Neural cell (in vitro differentiated cells): ENCODE measurements at regions not wholly inside any gene's neighbourhood (a gene's known extent, or its start where the extent isn't known, plus 50 kb on each side); places are given as distances from the start of the nearest gene placed in this dataset.

Experiments
- H2AFZ ChIP-seq: fragments of 200-600, 300-800 bp; sonication (generic), shearing (Covaris generic); 2 replicates; pipeline ENCODE4 v1.6.0; 2014; ENCODE audit warnings: low read depth, mild to moderate bottlenecking, antibody characterized with exemption, low read length, moderate library complexity
- H3F3A ChIP-seq: fragments of 200-600 bp; shearing (Covaris generic); 2 replicates; pipeline ENCODE4 v1.6.1; 2016; ENCODE audit warnings: mild to moderate bottlenecking, moderate library complexity, mixed read lengths, antibody characterized with exemption, low read length; ENCODE audit not compliant: insufficient read depth, poor library complexity, severe bottlenecking
- H3K27ac ChIP-seq: fragments of 200-600, 300-800 bp; sonication (generic), shearing (Covaris generic); 2 replicates; pipeline ENCODE4 v1.5.1; 2014; ENCODE audit warnings: mild to moderate bottlenecking, low read length, moderate library complexity
- H3K27me3 ChIP-seq: fragments of 300-800, 200-600 bp; sonication (generic), shearing (Covaris generic); 2 replicates; pipeline ENCODE4 v1.6.0; 2014; ENCODE audit warnings: mild to moderate bottlenecking, low read depth, low read length, moderate library complexity; ENCODE audit not compliant: insufficient read depth
- H3K36me3 ChIP-seq: fragments of 300-800, 200-600 bp; sonication (generic), shearing (Covaris generic); 2 replicates; pipeline ENCODE4 v1.5.1; 2014; ENCODE audit warnings: mild to moderate bottlenecking, antibody characterized with exemption, low read length, moderate library complexity; ENCODE audit not compliant: insufficient read depth
- H3K4me2 ChIP-seq: fragments of 300-800, 200-600 bp; sonication (generic), shearing (Covaris generic); 2 replicates; pipeline ENCODE4 v1.6.0; 2014; ENCODE audit warnings: mild to moderate bottlenecking, low read length
- H3K4me3 ChIP-seq: fragments of 300-800, 200-600 bp; sonication (generic), shearing (Covaris generic); 2 replicates; pipeline ENCODE4 v1.5.1; 2014; ENCODE audit warnings: mild to moderate bottlenecking, low read length, moderate library complexity
- H3K79me2 ChIP-seq: fragments of 200-600 bp; shearing (Covaris generic); replicated peaks from 2 replicates; pipeline ENCODE4 v1.6.0; 2014; ENCODE audit warnings: mild to moderate bottlenecking, low read length, moderate library complexity; ENCODE audit not compliant: insufficient read depth
- H3K9ac ChIP-seq: fragments of 300-800, 200-600 bp; sonication (generic), shearing (Covaris generic); 2 replicates; pipeline ENCODE4 v1.6.1; 2016; ENCODE audit warnings: mild to moderate bottlenecking, low read length, mixed read lengths
- H3K9me2 ChIP-seq: fragments of 200-600 bp; shearing (Covaris generic); 2 replicates; pipeline ENCODE4 v1.6.1; 2016; ENCODE audit warnings: mild to moderate bottlenecking, low read length, mixed read lengths; ENCODE audit not compliant: insufficient read depth
- H3K9me3 ChIP-seq: fragments of 200-600, 300-800 bp; sonication (generic), shearing (Covaris generic); 2 replicates; pipeline ENCODE4 v1.6.1; 2016; ENCODE audit warnings: mild to moderate bottlenecking, mixed run types, low read length, moderate library complexity, mixed read lengths
- H4K20me1 ChIP-seq: fragments of 200-600 bp; shearing (Covaris generic); 2 replicates; pipeline ENCODE4 v1.6.1; 2016; ENCODE audit warnings: mild to moderate bottlenecking, mixed run types; ENCODE audit not compliant: insufficient read depth
- EP300 ChIP-seq: fragments of 450-650 bp; conservative IDR thresholded peaks from 2 replicates; pipeline ENCODE4 v1.6.1; 2014; ENCODE audit warnings: antibody characterized with exemption, mild to moderate bottlenecking, moderate library complexity; ENCODE audit not compliant: poor library complexity, severe bottlenecking
- EZH2 ChIP-seq: fragments of 200-600, 300-800 bp; shearing (Covaris generic), sonication (generic); IDR thresholded peaks from 2 replicates; pipeline ENCODE4 v1.6.1; 2014; ENCODE audit warnings: antibody characterized with exemption, low read length, borderline replicate concordance, mild to moderate bottlenecking; ENCODE audit not compliant: insufficient read depth, poor library complexity, severe bottlenecking
- MXI1 ChIP-seq: fragments of 450-650 bp; conservative IDR thresholded peaks from 2 replicates; pipeline ENCODE4 v1.6.1; 2014; ENCODE audit warnings: antibody characterized with exemption, mild to moderate bottlenecking; ENCODE audit not compliant: poor library complexity, severe bottlenecking
- POLR2AphosphoS5 ChIP-seq: IDR thresholded peaks from 2 replicates; pipeline ENCODE4 v1.6.1; 2012
- RAD21 ChIP-seq: fragments of 450-650 bp; conservative IDR thresholded peaks from 2 replicates; pipeline ENCODE4 v1.6.1; 2014; ENCODE audit warnings: antibody characterized with exemption, mild to moderate bottlenecking, moderate library complexity
- SMC3 ChIP-seq: fragments of 450-650 bp; conservative IDR thresholded peaks from 2 replicates; pipeline ENCODE4 v1.6.1; 2014; ENCODE audit warnings: antibody characterized with exemption, mild to moderate bottlenecking, moderate library complexity; ENCODE audit not compliant: poor library complexity
- TAF1 ChIP-seq: IDR thresholded peaks from 2 replicates; pipeline ENCODE4 v1.6.1; 2012; ENCODE audit warnings: low read depth
- TF ChIP-seq, protein P1 (sequence below): IDR thresholded peaks from 2 replicates; pipeline ENCODE4 v1.6.1; 2012; ENCODE audit warnings: borderline replicate concordance
- TF ChIP-seq, protein P2 (sequence below): fragments of 450-650 bp; IDR thresholded peaks from 2 replicates; pipeline ENCODE4 v1.5.1; 2014; ENCODE audit warnings: antibody characterized with exemption, mild to moderate bottlenecking, moderate library complexity; ENCODE audit not compliant: poor library complexity, severe bottlenecking

GRCh38 chr21:14632359-14632758, 86.2 kb upstream of the SAMSN1 start:
- no peak overlapping the region for H3K4me2 ChIP-seq
- no peaks in the 10 kb centered on the region for H3F3A ChIP-seq
- H4K20me1 ChIP-seq = no peaks in the 10 kb centered on the region
- H3K9me2 ChIP-seq = no peaks in the 10 kb centered on the region
- no peaks in the 10 kb centered on the region for H3K79me2 ChIP-seq
- no peaks in the 10 kb centered on the region for H3K9me3 ChIP-seq
- H3K36me3 ChIP-seq = no peaks in the 10 kb centered on the region
- H3K27ac ChIP-seq = no peak overlapping the region
- no peak overlapping the region for H3K4me3 ChIP-seq
- no peak overlapping the region for H3K9ac ChIP-seq
- no peaks in the 10 kb centered on the region for H3K27me3 ChIP-seq
- no peak overlapping the region for H2AFZ ChIP-seq
- no peak for TF ChIP-seq MXI1
- TF ChIP-seq, protein P1, sequence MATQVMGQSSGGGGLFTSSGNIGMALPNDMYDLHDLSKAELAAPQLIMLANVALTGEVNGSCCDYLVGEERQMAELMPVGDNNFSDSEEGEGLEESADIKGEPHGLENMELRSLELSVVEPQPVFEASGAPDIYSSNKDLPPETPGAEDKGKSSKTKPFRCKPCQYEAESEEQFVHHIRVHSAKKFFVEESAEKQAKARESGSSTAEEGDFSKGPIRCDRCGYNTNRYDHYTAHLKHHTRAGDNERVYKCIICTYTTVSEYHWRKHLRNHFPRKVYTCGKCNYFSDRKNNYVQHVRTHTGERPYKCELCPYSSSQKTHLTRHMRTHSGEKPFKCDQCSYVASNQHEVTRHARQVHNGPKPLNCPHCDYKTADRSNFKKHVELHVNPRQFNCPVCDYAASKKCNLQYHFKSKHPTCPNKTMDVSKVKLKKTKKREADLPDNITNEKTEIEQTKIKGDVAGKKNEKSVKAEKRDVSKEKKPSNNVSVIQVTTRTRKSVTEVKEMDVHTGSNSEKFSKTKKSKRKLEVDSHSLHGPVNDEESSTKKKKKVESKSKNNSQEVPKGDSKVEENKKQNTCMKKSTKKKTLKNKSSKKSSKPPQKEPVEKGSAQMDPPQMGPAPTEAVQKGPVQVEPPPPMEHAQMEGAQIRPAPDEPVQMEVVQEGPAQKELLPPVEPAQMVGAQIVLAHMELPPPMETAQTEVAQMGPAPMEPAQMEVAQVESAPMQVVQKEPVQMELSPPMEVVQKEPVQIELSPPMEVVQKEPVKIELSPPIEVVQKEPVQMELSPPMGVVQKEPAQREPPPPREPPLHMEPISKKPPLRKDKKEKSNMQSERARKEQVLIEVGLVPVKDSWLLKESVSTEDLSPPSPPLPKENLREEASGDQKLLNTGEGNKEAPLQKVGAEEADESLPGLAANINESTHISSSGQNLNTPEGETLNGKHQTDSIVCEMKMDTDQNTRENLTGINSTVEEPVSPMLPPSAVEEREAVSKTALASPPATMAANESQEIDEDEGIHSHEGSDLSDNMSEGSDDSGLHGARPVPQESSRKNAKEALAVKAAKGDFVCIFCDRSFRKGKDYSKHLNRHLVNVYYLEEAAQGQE = no peak
- TF ChIP-seq, protein P2, sequence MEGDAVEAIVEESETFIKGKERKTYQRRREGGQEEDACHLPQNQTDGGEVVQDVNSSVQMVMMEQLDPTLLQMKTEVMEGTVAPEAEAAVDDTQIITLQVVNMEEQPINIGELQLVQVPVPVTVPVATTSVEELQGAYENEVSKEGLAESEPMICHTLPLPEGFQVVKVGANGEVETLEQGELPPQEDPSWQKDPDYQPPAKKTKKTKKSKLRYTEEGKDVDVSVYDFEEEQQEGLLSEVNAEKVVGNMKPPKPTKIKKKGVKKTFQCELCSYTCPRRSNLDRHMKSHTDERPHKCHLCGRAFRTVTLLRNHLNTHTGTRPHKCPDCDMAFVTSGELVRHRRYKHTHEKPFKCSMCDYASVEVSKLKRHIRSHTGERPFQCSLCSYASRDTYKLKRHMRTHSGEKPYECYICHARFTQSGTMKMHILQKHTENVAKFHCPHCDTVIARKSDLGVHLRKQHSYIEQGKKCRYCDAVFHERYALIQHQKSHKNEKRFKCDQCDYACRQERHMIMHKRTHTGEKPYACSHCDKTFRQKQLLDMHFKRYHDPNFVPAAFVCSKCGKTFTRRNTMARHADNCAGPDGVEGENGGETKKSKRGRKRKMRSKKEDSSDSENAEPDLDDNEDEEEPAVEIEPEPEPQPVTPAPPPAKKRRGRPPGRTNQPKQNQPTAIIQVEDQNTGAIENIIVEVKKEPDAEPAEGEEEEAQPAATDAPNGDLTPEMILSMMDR = no peak
- no peak for TF ChIP-seq EP300
- TF ChIP-seq RAD21 = no peak
- TF ChIP-seq TAF1 = no peak
- TF ChIP-seq SMC3 = no peak
- no peak for TF ChIP-seq EZH2
- TF ChIP-seq POLR2AphosphoS5 = no peak

DNA sequence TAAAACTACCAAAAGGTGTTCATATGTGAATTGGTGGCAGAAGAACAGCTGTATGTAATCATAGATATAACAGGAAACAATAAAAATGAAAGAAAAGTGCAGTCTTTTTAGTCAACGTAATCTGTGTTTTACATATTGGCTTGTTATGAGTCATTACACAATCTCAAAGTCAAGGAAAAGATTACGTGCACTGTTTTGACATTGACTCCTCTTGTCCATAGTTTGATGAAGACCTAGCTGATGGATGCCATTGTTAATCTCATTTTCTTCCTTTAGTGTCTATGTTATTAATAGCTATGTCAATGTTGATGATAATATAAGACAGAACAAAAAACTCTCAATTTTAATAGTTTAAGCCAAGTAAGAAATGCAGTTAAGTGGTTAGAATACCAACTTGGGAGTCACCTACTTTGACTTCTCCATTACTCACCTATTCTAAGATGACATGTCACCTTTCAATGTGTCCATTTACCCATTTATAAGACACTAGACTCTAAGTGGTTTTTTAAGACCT, 84.5 kb upstream of the SAMSN1 start:
- Histone ChIP-seq H3K27me3 (no peaks in the 10 kb centered on the region), H4K20me1 (no peaks in the 10 kb centered on the region), H3K4me2 (no peak overlapping the region), H3K79me2 (no peaks in the 10 kb centered on the region), H3K27ac (no peak overlapping the region), H3K36me3 (no peaks in the 10 kb centered on the region), H3K9ac (no peak overlapping the region), H3K4me3 (no peak overlapping the region), H2AFZ (no peak overlapping the region), H3K9me3 (no peaks in the 10 kb centered on the region), H3K9me2 (no peaks in the 10 kb centered on the region), H3F3A (no peaks in the 10 kb centered on the region)
- TF ChIP-seq, protein P1 = no peak
- TF ChIP-seq EZH2 (no peak), TAF1 (no peak), RAD21 (no peak), EP300 (no peak), SMC3 (no peak), POLR2AphosphoS5 (no peak), MXI1 (no peak)
- TF ChIP-seq, protein P2 = no peak
